ENCODE measurements at regions not wholly inside any gene's neighbourhood (a gene's known extent, or its start where the extent isn't known, plus 50 kb on each side); places are given as distances from the start of the nearest gene placed in this dataset.

DNA sequence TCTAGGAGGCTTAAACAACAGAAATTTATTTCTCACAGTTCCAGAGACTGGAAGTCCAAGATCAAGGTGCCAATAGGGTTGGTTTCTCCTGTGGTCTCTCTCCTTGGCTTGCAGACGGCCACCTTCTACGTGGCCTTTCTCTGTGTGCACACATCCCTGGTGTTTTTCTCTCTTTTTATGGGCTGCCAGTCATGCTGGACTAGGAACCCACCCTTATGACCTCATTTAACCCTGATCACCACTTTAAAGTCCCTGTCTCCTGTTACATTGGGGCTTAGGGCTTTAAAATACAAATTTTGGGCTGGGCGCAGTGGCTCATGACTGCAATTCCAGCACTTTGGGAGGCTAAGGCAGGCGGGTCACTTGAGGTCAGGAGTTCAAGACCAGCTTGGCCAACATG is 157.1 kb downstream of the TLE1 start:
- Mint-ChIP-seq H3K4me1 (peaks cover 28 to 55% of the 10 kb centered on the region in 2 donors), H3K27me3 (no peaks in the 10 kb centered on the region), H3K27ac (peak overlapping the region; percentile 79), H3K4me3 (no peak overlapping the region), H3K36me3 (peaks cover 3 to 10% of the 10 kb centered on the region in 2 donors), H3K9me3 (peaks cover 4 to 7% of the 10 kb centered on the region in 2 donors)
- DNase-seq (no peak), ATAC-seq (replicated peaks) (no peak)

DNA sequence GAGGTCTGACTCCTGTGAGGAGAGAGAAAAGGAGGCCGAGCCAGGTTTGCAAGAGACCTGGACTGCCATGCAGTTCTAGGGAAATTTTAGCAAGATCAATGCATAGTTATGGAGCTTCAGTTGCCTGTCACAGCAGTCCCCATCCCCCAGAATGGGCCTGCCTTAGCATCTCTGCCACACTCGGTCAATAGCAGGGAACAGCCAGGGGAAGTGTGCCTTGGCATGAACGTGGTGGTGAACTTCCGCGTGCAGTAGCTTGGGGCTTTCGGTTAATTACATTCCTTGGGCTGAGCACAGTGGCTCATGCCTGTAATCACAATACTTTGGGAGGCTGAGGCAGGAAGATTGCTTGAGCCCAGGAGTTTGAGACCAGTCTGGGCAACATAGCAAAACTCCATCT is 157.8 kb downstream of the TLE1 start:
- Mint-ChIP-seq H3K9me3 (peaks cover 4 to 7% of the 10 kb centered on the region in 2 donors), H3K27ac (peak overlapping the region; percentile 98), H3K36me3 (peaks cover 3 to 10% of the 10 kb centered on the region in 2 donors), H3K4me3 (peak overlapping the region; percentile 72 to 78), H3K4me1 (peaks cover 32 to 63% of the 10 kb centered on the region in 2 donors), H3K27me3 (no peaks in the 10 kb centered on the region)
- DNase-seq = no peak
- no peak for ATAC-seq (replicated peaks)

DNA sequence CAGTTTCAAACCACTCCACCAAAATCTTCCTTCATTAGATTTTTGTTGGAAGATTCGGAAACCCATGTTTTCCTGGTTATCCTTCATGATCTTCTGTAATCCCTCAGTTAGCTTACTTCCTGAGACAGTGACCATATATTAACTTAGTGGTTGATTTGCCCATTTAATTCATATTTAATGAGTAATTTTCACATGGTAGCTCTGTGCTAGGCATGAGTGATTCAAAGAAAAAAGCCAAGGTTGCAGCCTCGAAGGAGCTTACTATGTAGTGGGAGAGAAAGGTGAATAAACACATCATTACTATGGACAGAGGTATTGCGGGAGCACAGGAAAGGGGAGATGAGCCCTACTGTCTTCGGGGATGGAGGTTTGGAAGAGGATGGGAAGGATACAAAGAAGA is 158.5 kb downstream of the TLE1 start:
- DNase-seq (no peak), ATAC-seq (replicated peaks) (peak; percentile 35 to 41)
- Mint-ChIP-seq H3K36me3 (peaks cover 3 to 13% of the 10 kb centered on the region in 2 donors), H3K27me3 (no peaks in the 10 kb centered on the region), H3K4me1 (peaks cover 39 to 69% of the 10 kb centered on the region in 2 donors), H3K4me3 (peak overlapping the region; percentile 72 to 78), H3K27ac (peak overlapping the region; percentile 98), H3K9me3 (peaks cover 4 to 7% of the 10 kb centered on the region in 2 donors)

DNA sequence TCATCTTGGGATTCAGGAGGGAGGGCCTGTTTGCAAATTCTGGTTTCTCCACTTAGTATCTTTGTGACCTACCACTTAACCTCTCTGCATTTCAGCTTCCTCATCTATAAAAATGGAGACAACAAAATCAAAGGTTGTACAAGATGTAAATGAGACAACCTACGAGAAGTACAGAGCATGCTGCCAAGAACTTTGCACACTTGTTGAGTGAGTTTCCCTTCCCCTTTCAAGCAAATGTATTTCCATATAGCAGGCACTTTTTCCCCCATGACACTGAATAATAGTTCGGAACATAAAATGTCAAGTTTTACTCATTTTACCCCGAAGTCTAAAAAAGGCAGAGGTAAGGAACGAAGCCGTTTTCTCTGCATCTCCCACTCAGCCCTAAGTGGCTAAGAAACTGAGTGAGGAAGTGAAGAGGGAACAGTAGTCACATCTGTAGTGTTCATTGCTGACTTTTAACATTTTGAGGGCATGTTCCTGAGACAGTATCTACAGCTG is 159.0 kb downstream of the TLE1 start:
- Mint-ChIP-seq H3K4me3 (peak overlapping the region; percentile 21 to 78), H3K27ac (peak overlapping the region; percentile 98), H3K27me3 (no peaks in the 10 kb centered on the region), H3K9me3 (peaks cover 4 to 7% of the 10 kb centered on the region in 2 donors), H3K36me3 (peaks cover 3 to 14% of the 10 kb centered on the region in 2 donors), H3K4me1 (peaks cover 39 to 70% of the 10 kb centered on the region in 2 donors)
- peak; percentile 92 to 94 for ATAC-seq (replicated peaks)
- peak; percentile 71 for DNase-seq

DNA sequence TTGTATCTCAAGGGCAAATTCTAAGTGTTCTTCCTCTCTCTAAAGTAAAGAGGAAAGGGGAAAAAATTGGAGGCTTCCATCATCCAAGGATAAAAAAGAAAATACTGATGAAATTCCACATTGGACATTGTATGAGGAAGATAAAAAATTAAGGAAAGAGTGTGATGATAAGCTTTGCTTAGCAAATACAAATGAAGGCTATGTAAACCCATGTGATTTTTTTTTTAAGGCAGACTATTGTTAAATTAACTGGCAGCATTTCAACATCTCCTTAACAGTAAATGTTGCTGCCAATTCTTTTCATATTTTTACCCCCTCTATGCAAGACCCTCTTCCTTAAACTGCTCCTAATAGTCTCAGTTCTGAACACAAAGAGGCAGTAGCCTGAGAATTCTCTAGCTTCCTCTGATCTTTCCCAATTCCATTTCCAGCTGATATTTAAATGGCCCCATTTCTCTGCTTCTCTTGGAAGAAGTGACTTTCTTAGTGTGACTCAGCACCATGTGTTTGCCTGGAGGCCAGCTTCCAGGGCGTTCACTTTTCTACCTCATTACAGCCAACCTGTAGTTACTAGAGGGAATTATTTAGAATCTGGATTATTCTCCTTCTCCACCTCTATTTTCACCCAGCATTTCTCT is 159.7 kb downstream of the TLE1 start:
- Mint-ChIP-seq H3K27ac (peak overlapping the region; percentile 98), H3K27me3 (no peaks in the 10 kb centered on the region), H3K4me1 (peaks cover 39 to 70% of the 10 kb centered on the region in 2 donors), H3K36me3 (peaks cover 3 to 14% of the 10 kb centered on the region in 2 donors), H3K4me3 (peak overlapping the region; percentile 7 to 33), H3K9me3 (peaks cover 4 to 7% of the 10 kb centered on the region in 2 donors)
- DNase-seq (no peak), ATAC-seq (replicated peaks) (no peak)

DNA sequence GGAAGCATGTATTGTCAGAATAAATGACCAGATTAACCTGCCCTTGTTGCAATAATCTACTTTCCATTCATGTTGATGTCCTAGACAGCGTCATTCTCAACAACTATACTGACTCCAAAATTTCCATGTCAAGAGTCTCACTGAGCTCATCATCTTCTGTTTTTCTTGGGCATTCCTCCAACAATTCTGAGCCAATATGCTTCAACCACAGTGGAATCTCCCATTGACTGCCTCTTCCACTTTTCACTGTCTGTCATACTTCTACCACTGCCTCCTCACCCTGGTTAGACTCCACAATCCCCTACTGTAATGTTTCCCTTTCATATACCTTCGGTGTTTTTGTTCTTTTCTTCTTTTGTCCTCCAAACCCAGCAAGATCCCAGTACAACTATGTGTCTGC is 162.8 kb downstream of the TLE1 start:
- Mint-ChIP-seq H3K27ac (peak overlapping the region; percentile 84), H3K27me3 (no peaks in the 10 kb centered on the region), H3K36me3 (peaks cover 3 to 14% of the 10 kb centered on the region in 2 donors), H3K4me3 (peak overlapping the region in 1 of 2 donors; percentile 14), H3K4me1 (peaks cover 40 to 72% of the 10 kb centered on the region in 2 donors), H3K9me3 (peaks cover 4 to 7% of the 10 kb centered on the region in 2 donors)
- ATAC-seq (replicated peaks) = peak in 1 of 2 donors; percentile 22
- DNase-seq = no peak

DNA sequence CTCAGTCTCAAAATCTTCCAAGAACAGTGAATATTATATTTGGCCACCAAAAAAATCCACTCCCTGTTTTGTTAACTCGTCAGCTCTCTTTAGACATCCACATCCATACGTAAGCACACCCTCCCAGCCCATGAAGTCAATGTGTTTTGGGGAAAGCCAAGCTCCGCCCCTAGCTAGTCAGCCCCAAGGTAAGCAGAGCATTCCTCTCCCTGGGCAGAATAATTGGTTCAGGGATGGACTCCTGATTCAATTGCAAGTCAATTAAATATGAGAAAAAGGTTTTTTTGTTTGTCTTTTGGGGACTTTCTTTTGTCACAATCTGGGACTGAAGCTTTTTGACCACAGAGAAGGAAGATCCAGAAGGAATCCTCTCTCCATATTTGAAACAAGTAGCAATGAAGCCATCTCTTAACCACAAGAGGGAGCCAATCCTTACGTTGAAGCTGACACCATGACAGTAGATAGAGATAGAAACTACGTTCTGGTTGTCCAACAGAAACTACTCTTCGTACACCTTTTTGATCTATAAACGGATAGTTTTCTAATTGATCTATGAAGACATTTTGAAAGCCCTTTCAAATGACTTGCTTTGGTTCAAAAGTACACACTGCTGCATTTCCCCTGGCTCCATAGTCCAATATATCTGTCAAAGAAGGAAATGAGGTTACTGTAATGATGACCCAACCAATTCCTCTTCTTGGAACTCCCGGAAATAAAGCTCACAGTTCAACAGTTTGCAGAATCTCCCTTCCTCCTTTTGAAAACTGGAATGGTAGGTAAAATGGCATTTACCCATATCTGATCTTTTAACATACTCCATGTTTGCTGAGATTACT is 166.4 kb downstream of the TLE1 start:
- peak overlapping the region; percentile 53 to 60 for H3K4me3 Mint-ChIP-seq
- H3K9me3 Mint-ChIP-seq = peaks cover 0 to 6% of the 10 kb centered on the region in 2 donors
- H3K27ac Mint-ChIP-seq = peak overlapping the region; percentile 71
- peak; percentile 46 to 59 for ATAC-seq (replicated peaks)
- H3K4me1 Mint-ChIP-seq = peaks cover 28 to 61% of the 10 kb centered on the region in 2 donors
- H3K27me3 Mint-ChIP-seq = no peaks in the 10 kb centered on the region
- peaks cover 0 to 8% of the 10 kb centered on the region in 2 donors for H3K36me3 Mint-ChIP-seq
- DNase-seq = no peak

DNA sequence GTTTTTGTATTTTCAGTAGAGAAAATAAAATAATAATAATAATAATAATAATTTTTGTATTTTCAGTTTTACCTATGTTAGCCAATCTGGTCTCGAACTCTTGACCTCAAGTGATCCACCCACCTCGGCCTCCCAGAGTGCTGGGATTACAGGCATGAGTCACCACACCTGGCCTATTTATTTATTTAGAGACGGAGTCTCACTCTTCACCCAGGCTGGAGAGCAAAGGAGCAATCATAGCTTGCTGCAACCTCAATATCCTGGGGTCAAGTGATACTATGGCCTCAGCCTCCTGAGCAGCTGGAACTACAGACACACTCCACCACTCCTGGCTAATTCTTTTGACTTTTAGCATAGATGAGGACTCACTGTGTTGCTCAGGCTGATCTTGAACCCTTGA is 167.5 kb downstream of the TLE1 start:
- H3K27me3 Mint-ChIP-seq = peaks cover 0 to 7% of the 10 kb centered on the region in 2 donors
- H3K36me3 Mint-ChIP-seq = peaks cover 0 to 8% of the 10 kb centered on the region in 2 donors
- no peak for DNase-seq
- no peak for ATAC-seq (replicated peaks)
- peaks cover 0 to 6% of the 10 kb centered on the region in 2 donors for H3K9me3 Mint-ChIP-seq
- H3K4me1 Mint-ChIP-seq = peaks cover 28 to 52% of the 10 kb centered on the region in 2 donors
- no peak overlapping the region for H3K4me3 Mint-ChIP-seq
- H3K27ac Mint-ChIP-seq = no peak overlapping the region

DNA sequence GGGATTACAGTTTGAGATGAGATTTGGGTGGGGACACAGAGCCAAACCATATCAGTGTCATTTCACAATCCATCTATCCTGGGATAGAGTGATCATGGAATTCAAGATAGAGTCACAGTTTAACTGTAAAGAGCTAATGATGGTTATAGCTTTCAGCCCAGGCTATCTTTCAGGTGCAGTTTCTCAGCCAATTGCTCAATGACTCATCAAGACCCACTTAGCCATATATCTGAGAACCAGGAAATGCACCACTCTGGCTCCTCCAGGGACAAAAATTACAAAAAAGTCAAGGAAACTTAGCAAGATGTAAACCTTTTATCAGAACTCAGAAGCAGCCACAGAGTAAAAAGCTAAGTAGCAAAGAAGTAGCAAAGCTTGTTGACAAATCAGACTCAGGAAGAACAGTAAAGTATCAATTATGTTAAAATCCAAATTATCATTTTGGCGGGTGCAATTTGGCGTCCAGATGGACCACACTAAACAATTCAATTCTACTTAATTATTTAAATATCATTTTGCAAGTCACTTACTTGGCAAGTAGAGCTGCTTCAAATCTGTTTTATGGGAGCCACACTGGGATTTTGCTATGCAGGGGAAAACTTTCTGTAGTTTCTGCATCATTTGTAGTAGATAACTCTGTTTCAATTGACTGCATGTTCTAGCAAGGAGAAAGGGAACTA is 169.4 kb downstream of the TLE1 start:
- ATAC-seq (replicated peaks) = no peak
- peaks cover 0 to 6% of the 10 kb centered on the region in 2 donors for H3K9me3 Mint-ChIP-seq
- peaks cover 17 to 40% of the 10 kb centered on the region in 2 donors for H3K4me1 Mint-ChIP-seq

DNA sequence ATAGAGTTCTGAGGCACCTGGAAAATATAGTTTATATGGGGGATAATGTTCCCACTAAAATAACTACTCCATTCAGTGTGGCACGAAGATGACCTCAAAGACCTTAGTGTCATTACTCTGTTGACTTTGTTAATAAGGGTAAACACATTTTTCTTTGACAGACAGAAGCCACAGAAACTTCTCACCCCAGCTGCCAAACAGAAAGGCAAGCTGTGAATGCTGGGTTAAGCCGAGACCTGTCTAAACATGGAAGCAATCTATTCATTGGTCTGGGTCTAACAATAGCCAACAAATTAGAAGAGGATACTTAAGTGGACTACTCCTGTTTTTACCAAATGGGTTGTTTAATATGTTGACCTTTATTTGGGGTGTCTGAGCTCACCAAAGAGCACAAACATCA is 171.4 kb downstream of the TLE1 start:
- ATAC-seq (replicated peaks) = no peak
- peaks cover 0 to 6% of the 10 kb centered on the region in 2 donors for H3K9me3 Mint-ChIP-seq
- H3K36me3 Mint-ChIP-seq = peaks cover 0 to 4% of the 10 kb centered on the region in 2 donors

More for the DNA sequence above, 169.4 kb downstream of the TLE1 start:
- Mint-ChIP-seq H3K4me3 (no peak overlapping the region), H3K27ac (peak overlapping the region; percentile 31), H3K36me3 (peaks cover 0 to 4% of the 10 kb centered on the region in 2 donors), H3K27me3 (peaks cover 0 to 9% of the 10 kb centered on the region in 2 donors)
- no peak for DNase-seq

DNA sequence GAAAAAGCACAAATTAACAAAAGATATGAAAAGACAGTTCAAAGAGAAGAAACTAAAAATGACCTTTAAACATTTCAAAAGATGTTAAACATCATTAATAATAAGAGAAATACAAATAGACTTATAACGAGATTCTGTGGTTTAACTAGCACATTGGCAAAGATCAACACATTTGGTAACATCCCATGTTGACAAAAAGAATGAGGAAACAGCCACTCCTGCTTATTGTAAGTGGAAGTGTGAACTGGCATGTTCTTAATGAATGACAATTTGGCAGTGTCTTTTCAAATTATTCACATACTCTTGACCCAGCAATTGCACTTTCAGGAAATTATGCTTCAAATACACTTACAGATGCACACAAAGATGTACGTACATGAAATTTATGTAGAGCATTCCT is 176.3 kb downstream of the TLE1 start:
- H3K4me1 Mint-ChIP-seq = peaks cover 6 to 9% of the 10 kb centered on the region in 2 donors
- no peak overlapping the region for H3K4me3 Mint-ChIP-seq
- H3K27me3 Mint-ChIP-seq = peaks cover 19 to 24% of the 10 kb centered on the region in 2 donors
- H3K9me3 Mint-ChIP-seq = peaks cover 4% of the 10 kb centered on the region in 2 donors
- H3K36me3 Mint-ChIP-seq = peaks cover 0 to 7% of the 10 kb centered on the region in 2 donors
- no peak for DNase-seq
- H3K27ac Mint-ChIP-seq = no peak overlapping the region
- no peak for ATAC-seq (replicated peaks)

More for the DNA sequence above, 171.4 kb downstream of the TLE1 start:
- Mint-ChIP-seq H3K4me3 (no peak overlapping the region), H3K27me3 (peaks cover 0 to 9% of the 10 kb centered on the region in 2 donors), H3K4me1 (peaks cover 13 to 31% of the 10 kb centered on the region in 2 donors), H3K27ac (no peak overlapping the region)
- no peak for DNase-seq

DNA sequence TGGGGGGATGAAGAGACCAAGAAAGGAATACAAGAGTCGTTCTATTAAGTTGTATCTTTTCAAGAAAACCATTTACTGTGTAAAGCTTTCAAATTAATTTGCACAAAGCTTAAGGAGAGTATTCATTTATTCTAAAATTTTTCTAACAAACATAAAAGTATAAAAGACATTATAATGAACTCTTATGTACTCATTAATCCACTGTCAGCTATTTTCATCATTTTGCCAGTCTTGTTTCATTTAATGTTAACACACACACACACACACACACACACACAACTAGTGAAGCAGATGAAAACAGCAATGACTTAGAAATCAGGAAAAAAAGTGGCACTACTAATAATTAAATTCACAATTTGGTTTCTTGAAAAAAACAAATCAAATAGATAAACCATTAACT is 176.7 kb downstream of the TLE1 start:
- Mint-ChIP-seq H3K4me1 (peaks cover 6 to 9% of the 10 kb centered on the region in 2 donors), H3K9me3 (peaks cover 4% of the 10 kb centered on the region in 2 donors), H3K27ac (no peak overlapping the region), H3K36me3 (peaks cover 0 to 7% of the 10 kb centered on the region in 2 donors), H3K4me3 (no peak overlapping the region), H3K27me3 (peaks cover 19 to 24% of the 10 kb centered on the region in 2 donors)
- DNase-seq = no peak
- no peak for ATAC-seq (replicated peaks)

DNA sequence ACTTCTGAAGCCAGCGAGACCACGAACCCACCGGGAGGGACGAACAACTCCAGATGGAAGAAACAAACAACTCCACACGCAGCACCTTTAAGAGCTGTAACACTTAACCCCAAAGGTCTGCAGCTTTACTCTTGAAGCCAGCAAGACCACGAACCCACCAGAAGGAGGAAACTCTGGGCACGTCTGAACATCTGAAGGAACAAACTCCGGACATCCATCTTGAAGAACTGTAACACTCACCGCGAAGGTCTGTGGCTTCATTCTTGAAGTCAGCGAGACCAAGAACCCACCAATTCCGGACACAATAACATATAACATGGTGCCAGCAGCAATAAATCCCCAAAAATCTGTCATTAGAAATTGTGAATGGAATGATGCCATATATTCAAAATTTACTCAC is 180.9 kb downstream of the TLE1 start:
- H3K27ac Mint-ChIP-seq = peak overlapping the region; percentile 10
- H3K9me3 Mint-ChIP-seq = peaks cover 4% of the 10 kb centered on the region in 2 donors
- peaks cover 14 to 19% of the 10 kb centered on the region in 2 donors for H3K27me3 Mint-ChIP-seq
- peaks cover 0 to 7% of the 10 kb centered on the region in 2 donors for H3K36me3 Mint-ChIP-seq
- H3K4me1 Mint-ChIP-seq = peaks cover 6 to 9% of the 10 kb centered on the region in 2 donors
- H3K4me3 Mint-ChIP-seq = peak overlapping the region; percentile 64 to 73
- DNase-seq (no peak), ATAC-seq (replicated peaks) (peak in 1 of 2 donors; percentile 38)
